Calu3 (cell line): ENCODE measurements at regions not wholly inside any gene's neighbourhood (a gene's known extent, or its start where the extent isn't known, plus 50 kb on each side); places are given as distances from the start of the nearest gene placed in this dataset.

Experiments used
- BruUV-seq: library from RNA; stranded (reverse); fragments of 400-500 nt; replicated peaks from 2 replicates; lab custom pipeline; 2021; lab: Mats Ljungman, UMichigan
- CTCF ChIA-PET: fragments of 300-600 bp; sonication (Branson Sonifier 250); formaldehyde crosslinking; loops from one replicate; lab custom pipeline; 2022; ENCODE audit warnings: antibody characterized with exemption; lab: Charles Lee
- DNase-seq: peaks from one replicate; pipeline ENCODE4 v3.0.0; 2022
- H3K27ac Mint-ChIP-seq: one replicate; pipeline ENCODE4 v1.8.0; 2022; ENCODE audit warnings: mixed read lengths; ENCODE audit not compliant: unreplicated experiment
- H3K27me3 Mint-ChIP-seq: one replicate; pipeline ENCODE4 v1.8.0; 2022; ENCODE audit warnings: mixed read lengths; ENCODE audit not compliant: unreplicated experiment
- H3K36me3 Mint-ChIP-seq: one replicate; pipeline ENCODE4 v1.8.0; 2022; ENCODE audit warnings: mild to moderate bottlenecking, moderate library complexity, mixed read lengths; ENCODE audit not compliant: insufficient read depth, unreplicated experiment
- H3K4me1 Mint-ChIP-seq: one replicate; pipeline ENCODE4 v1.8.0; 2022; ENCODE audit warnings: mild to moderate bottlenecking, low read depth, mixed read lengths; ENCODE audit not compliant: unreplicated experiment
- H3K4me3 Mint-ChIP-seq: one replicate; pipeline ENCODE4 v1.8.0; 2022; ENCODE audit warnings: mild to moderate bottlenecking, low read depth, moderate library complexity, mixed read lengths; ENCODE audit not compliant: unreplicated experiment
- H3K9me3 Mint-ChIP-seq: one replicate; pipeline ENCODE4 v1.8.0; 2022; ENCODE audit warnings: low read depth, mixed read lengths; ENCODE audit not compliant: unreplicated experiment
- intact Hi-C: fragments of 100-400 bp; cut with micrococcal nuclease; formaldehyde crosslinking; loops from one replicate; pipeline ENCODE4 v1.10.0; 2022; ENCODE audit not compliant: unreplicated experiment
- TF ChIP-seq, protein P1 (sequence below): fragments of 200-600 bp; IDR thresholded peaks from one replicate; pipeline ENCODE4 v1.8.0; 2022; ENCODE audit warnings: antibody characterized with exemption; ENCODE audit not compliant: unreplicated experiment

DNA sequence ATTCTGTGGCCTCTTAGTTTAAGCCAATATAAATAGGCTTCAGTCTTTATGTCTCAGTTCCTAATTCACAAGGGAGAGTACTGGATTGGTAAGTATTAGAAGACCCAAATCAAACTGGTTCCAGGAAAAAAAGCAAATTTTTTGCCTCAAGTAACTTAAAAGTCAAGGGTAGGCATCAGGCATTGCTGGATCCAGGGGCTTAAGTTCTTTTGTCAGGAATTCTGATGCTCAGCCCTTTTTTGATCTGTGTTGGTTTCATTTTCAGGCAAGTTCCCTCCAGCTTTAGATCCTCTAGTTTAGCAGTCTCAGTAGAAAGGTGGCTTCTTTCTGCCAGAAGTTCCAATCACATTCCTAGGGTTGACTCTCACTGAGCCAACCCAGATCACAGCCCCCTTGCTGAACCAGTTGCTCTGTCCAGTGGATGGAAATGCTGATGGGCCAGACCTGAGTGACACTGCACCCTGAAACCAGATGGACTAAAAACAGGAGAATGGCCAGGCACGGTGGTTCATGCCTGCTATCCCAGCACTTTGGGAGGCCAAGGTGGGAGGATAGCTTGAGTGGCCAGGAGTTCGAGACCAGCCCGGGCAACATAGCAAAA is 253.5 kb downstream of the SHQ1 start:
- Mint-ChIP-seq H3K9me3 (no peaks in the 10 kb centered on the region), H3K4me1 (peaks cover 16% of the 10 kb centered on the region), H3K27ac (no peak overlapping the region), H3K36me3 (no peaks in the 10 kb centered on the region), H3K4me3 (no peak overlapping the region), H3K27me3 (peaks cover 26% of the 10 kb centered on the region)
- TF ChIP-seq, protein P1, sequence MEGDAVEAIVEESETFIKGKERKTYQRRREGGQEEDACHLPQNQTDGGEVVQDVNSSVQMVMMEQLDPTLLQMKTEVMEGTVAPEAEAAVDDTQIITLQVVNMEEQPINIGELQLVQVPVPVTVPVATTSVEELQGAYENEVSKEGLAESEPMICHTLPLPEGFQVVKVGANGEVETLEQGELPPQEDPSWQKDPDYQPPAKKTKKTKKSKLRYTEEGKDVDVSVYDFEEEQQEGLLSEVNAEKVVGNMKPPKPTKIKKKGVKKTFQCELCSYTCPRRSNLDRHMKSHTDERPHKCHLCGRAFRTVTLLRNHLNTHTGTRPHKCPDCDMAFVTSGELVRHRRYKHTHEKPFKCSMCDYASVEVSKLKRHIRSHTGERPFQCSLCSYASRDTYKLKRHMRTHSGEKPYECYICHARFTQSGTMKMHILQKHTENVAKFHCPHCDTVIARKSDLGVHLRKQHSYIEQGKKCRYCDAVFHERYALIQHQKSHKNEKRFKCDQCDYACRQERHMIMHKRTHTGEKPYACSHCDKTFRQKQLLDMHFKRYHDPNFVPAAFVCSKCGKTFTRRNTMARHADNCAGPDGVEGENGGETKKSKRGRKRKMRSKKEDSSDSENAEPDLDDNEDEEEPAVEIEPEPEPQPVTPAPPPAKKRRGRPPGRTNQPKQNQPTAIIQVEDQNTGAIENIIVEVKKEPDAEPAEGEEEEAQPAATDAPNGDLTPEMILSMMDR: no peak
- CTCF ChIA-PET: no interaction called here
- DNase-seq: no peak
- intact Hi-C loops: no loop called here
- BruUV-seq: no TSS peak

DNA sequence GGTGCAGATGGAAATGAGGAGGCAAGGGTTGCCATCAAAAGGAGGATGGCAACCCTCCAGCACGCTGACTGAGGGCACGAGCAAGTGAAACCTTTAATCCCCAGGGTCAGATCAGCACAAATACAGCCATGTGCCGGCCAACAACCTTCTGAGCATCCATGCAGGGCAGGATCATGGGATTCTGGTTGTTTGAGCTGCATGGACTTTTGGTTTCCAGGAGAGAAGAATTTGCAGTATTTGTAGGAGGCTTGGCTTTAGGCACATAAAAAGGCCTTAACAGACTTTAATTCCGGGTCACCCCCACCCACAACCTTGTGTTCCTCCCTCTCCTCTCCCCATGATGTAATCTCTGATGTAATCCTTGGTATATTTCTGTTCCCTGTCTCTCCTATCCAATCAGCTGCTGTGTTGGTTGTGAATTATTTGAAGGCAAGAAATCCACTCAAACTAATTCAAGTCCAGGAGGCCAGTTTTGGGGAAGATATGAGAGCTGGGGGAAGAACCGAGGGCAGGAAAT is 254.3 kb downstream of the SHQ1 start:
- peaks cover 16% of the 10 kb centered on the region for H3K4me1 Mint-ChIP-seq
- H3K4me3 Mint-ChIP-seq: no peak overlapping the region
- H3K36me3 Mint-ChIP-seq: no peaks in the 10 kb centered on the region
- no TSS peak for BruUV-seq
- TF ChIP-seq, protein P1: no peak
- peaks cover 18% of the 10 kb centered on the region for H3K27me3 Mint-ChIP-seq
- intact Hi-C loops: no loop called here
- no peaks in the 10 kb centered on the region for H3K9me3 Mint-ChIP-seq
- H3K27ac Mint-ChIP-seq: no peak overlapping the region
- CTCF ChIA-PET: no interaction called here
- no peak for DNase-seq

DNA sequence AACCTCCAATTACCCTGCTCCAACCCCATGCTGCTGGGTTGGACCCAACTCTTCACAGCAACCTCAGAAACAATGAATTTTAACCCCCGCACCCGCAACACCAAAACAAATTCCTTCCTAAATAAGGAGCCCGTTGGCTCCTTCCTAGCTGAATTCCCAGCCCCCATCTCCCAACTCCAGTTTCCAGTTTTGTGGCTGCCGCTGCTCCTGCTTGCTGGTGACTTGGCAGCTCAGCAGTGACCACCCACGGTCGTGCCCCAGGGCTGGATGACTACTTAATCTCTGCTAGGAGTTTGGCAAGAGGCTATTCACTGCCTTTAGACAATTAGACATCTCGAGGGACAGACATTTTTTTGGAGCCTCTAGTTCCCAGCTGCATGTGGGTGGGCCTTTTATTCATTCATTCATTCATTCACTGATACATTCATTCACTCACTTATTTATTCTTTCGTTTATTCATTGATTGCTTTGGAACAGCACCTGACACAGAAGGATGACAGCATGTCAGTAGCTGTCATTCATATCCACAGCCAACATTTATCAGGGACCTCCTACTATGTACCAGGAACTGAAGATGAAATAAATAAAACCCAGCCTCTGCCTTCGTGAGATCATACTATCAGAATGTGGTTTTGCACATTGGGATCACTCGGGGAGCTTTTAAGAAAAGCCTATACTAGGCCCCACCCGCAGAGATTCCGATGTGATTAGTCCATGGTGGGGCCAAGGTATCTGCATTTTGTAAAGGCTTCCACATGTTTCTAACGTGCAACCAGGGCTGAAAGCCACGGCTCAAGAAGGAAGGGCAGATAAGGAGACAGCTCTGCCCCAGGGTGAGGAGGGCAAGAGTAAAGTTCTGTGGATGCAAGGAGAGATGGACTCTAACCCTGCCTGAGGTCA is 256.5 kb downstream of the SHQ1 start:
- H3K27me3 Mint-ChIP-seq: peaks cover 2% of the 10 kb centered on the region
- TF ChIP-seq, protein P1: no peak
- CTCF ChIA-PET: interaction anchor here (0.5 kb wide), 1 partner anchor 1175 kb away, joined by 3 read pairs; no protein-coding TSS in a partner anchor
- no peaks in the 10 kb centered on the region for H3K36me3 Mint-ChIP-seq
- no peak overlapping the region for H3K4me3 Mint-ChIP-seq
- peaks cover 16% of the 10 kb centered on the region for H3K4me1 Mint-ChIP-seq
- BruUV-seq: no TSS peak
- intact Hi-C loops: no loop called here
- DNase-seq: peak; percentile 30
- no peaks in the 10 kb centered on the region for H3K9me3 Mint-ChIP-seq
- H3K27ac Mint-ChIP-seq: no peak overlapping the region

DNA sequence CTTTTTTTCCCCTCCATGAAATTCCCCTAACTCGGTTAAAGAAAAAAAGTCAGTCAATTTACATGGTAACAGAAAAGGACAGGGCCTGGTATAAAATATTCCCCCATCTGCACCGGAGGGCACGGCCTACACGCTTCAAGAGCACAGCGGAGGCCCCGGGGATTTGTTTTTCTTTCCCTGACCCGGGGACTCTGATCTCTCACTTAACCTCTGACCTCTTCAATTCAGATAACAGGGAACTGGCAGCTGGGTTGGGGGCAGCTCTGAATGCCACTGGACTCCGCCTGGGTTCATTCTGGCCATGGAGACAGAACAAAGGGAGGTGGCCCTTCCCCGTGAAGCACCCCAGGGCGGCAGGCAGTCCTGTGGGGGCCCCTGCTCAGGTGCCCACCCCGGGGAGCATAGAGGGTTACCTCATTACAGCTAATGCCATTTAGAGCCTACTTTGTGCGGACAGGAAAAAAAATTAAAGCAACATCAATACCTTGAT is 257.5 kb downstream of the SHQ1 start:
- no TSS peak for BruUV-seq
- no peaks in the 10 kb centered on the region for H3K27me3 Mint-ChIP-seq

More for the DNA sequence above, 257.5 kb downstream of the SHQ1 start:
- no peak overlapping the region for H3K27ac Mint-ChIP-seq
- no peak overlapping the region for H3K4me3 Mint-ChIP-seq
- TF ChIP-seq, protein P1: no peak
- intact Hi-C loops: no loop called here
- H3K4me1 Mint-ChIP-seq: peaks cover 16% of the 10 kb centered on the region
- CTCF ChIA-PET: no interaction called here
- H3K36me3 Mint-ChIP-seq: no peaks in the 10 kb centered on the region
- DNase-seq: no peak
- H3K9me3 Mint-ChIP-seq: no peaks in the 10 kb centered on the region
